Occipital lobe (tissue), 1 donor: ENCODE measurements at regions not wholly inside any gene's neighbourhood (a gene's known extent, or its start where the extent isn't known, plus 50 kb on each side); places are given as distances from the start of the nearest gene placed in this dataset.
"Not testable (repeated sequence)": the region's sequence is repeated elsewhere in the genome, so short reads cannot be mapped to it uniquely, and the experiment has no call there.

Source experiments
- DNase-seq: peaks from one replicate; lab custom pipeline; 2025; lab: John Stamatoyannopoulos, UW

GRCh38 chr4:147246096-147246495 lies 234.8 kb upstream of the EDNRA start:
- DNase-seq = no peak

DNA sequence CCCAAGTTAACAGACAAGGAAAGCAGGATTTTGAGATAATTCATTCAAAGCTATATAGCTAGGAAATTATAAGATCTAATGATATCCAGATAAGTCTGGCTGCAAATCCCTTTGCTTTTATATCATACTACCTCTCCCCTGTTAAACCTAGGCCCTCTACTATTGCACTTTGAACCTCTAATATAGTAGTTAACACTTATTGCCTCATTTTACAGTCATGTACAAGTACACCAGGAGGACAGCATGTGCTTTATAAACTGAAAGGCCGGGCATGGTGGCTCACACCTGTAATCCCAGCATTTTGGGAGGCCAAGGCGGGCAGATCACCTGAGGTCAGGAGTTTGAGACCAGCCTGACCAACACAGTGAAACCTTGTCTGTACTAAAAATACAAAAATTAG lies 234.4 kb upstream of the EDNRA start:
- not testable (repeated sequence) for DNase-seq

GRCh38 chr4:147247579-147247978 lies 233.3 kb upstream of the EDNRA start:
- DNase-seq = no peak

DNA sequence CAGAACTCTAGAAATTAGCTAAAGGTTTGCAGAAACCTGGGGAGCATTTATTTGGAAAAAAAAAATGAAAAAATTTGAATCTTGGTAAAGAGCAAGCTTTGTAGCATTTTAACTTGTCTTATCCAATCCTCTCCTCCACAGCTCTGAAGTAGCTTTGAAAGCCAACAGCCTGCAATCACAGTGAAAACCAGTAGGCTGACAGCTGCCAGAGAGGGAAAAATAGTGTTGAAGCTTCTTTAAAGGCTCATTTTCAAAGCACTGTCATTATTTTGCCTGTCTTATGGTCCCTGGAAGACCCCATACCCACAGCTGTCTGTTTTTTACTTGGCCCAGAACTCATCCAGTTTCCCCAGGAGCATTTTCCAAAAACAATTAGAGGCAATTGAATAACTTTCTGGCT lies 230.8 kb upstream of the EDNRA start:
- DNase-seq = no peak

- not testable (repeated sequence) for DNase-seq
Observed at GRCh38 chr4:147255268-147255667, 225.6 kb upstream of the EDNRA start.

DNA sequence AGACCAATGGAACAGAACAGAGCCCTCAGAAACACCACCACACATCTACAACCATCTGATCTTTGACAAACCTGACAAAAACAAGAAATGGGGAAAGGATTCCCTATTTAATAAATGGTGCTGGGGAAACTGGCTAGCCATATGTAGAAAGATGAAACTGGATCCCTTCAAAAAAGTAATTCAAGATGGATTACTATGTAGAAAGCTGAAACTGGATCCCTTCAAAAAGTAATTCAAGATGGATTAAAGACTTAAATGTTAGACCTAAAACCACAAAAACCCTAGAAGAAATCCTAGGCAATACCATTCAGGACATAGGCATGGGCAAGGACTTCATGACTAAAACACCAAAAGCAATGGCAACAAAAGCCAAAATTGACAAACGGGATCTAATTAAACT lies 221.6 kb upstream of the EDNRA start:
- DNase-seq = not testable (repeated sequence)

DNA sequence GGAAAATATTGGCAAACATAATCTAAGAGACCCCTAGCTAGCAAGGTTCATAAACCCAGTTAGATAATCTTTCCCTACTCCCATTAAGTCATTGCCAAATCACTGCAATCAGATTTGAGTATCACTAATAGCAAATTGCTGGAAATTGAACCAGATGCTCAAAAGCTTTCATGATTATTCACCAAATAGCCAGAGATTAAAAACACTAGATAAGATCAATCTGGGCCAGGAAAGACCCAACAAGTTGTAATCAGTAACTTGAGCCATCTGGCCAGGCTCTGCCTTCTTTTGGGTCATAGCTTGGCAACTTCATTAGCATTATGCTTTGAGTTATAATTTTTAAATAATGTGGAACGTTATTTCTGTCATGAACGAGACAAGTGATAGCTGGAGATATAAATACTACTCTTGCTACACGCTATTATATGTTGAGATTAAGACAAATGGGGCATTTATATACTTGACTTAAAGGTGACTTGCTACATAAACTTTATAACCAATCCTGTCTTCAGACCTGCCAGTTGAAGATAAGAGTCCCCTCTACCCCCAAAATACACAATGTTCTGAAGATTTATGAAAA lies 196.6 kb upstream of the EDNRA start:
- DNase-seq = no peak

DNA sequence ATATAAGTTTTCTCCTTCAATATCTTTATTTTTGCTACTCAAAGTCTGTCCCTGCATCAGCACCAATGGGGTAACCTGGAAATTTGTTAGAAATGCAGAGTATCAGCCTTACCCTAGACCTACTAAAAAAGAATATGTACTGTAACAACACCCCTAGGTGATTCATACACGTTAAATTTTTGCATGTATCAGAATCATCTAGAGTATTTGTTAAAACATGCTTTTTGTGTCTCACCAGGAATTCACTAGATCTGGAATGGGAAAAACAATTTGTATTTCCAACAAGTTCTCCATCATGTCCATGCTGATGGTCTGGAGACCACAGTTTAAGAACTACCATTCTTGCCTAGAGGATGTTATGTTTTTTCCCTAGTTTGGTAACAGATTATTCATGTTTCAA lies 196.0 kb upstream of the EDNRA start:
- DNase-seq = no peak

- peak; percentile 23 for DNase-seq
Observed at GRCh38 chr4:147285751-147286150, 195.1 kb upstream of the EDNRA start.

- no peak for DNase-seq
Observed at GRCh38 chr4:147286846-147287587, 193.9 kb upstream of the EDNRA start.

DNA sequence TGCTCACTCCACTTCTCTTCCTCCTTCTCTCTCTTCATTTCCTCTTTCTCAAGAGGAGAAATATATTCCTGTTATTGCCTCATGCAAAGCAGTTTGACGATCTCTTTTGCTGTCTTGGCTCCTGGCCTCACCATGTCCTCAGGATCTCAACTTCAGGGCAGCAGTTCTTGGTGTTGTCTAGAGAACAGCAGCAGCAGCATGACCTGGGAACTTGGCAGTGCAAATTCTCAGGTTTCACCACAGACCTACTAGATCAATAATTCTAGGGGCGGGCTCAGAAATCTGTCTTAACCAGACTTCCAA lies 193.4 kb upstream of the EDNRA start:
- no peak for DNase-seq

- no peak for DNase-seq
Observed at GRCh38 chr4:147288512-147288911, 192.4 kb upstream of the EDNRA start.

- DNase-seq = no peak
Observed at GRCh38 chr4:147289181-147289580, 191.7 kb upstream of the EDNRA start.

DNA sequence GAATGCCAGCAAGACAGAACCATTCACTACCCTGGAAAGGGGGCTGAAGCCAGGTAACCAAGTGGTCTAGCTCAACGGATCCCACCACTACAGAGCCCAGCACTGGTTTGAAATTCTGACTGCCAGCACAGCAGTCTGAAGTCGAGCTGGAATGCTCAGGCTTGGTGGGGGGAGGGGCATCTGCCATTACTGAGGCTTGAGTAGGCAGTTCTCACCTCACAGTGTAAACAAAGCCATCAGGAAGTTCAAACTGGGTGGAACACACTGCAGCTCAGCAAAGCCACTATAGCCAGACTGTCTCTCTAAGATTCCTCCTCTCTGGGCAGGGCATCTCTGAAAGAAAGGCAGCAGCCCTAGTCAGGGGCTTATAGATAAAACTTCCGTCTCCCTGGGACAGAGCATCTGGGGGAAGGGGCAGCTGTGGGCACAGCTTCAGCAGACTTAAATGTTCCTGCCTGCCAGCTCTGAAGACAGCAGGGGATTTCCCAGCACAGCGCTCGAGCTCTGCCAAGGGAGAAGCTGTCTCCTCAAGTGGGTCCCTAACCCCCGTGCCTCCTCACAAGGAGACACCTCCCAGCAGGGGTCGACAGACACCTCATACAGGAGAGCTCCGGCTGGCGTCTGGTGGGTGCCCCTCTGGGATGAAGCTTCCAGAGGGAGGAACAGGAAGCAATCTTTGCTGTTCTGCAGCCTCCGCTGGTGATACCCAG lies 188.1 kb upstream of the EDNRA start:
- DNase-seq = not testable (repeated sequence)

GRCh38 chr4:147293314-147293677 lies 187.6 kb upstream of the EDNRA start:
- not testable (repeated sequence) for DNase-seq

- DNase-seq = no peak
Observed at GRCh38 chr4:147299205-147299604, 181.7 kb upstream of the EDNRA start.

DNA sequence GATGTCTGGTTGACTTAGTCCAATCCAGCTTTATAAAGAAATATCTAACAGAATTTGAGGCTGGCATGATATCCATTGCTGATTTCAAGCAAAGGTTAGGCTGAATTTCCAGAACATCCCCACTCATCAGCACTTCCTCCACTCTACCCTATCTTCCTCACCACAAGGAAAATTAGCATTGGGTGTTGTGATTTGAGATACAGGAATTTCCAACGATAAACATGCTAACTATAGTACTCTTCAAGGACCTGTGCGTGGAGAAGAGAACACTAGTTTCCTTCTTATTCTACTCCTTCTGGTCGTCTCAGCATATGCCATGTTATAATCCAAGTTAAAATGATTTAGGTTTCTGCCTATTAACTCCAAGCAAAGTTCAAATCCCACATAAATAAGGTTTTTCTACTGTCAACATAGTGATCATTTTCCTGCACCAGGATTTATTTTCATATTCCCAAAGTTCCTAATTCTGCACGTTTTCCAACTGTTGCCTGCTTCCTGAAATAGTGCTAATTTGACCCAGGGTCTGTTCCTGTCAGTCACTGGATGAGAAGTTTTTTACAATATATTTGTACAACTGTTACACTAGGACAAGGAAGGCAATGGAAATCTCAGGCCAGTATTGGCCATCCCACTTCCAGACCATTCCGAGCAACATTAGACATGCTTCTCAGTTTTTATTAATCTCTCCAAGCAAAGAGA lies 177.6 kb upstream of the EDNRA start:
- no peak for DNase-seq

GRCh38 chr4:147303873-147304229 lies 177.0 kb upstream of the EDNRA start:
- DNase-seq = no peak

DNA sequence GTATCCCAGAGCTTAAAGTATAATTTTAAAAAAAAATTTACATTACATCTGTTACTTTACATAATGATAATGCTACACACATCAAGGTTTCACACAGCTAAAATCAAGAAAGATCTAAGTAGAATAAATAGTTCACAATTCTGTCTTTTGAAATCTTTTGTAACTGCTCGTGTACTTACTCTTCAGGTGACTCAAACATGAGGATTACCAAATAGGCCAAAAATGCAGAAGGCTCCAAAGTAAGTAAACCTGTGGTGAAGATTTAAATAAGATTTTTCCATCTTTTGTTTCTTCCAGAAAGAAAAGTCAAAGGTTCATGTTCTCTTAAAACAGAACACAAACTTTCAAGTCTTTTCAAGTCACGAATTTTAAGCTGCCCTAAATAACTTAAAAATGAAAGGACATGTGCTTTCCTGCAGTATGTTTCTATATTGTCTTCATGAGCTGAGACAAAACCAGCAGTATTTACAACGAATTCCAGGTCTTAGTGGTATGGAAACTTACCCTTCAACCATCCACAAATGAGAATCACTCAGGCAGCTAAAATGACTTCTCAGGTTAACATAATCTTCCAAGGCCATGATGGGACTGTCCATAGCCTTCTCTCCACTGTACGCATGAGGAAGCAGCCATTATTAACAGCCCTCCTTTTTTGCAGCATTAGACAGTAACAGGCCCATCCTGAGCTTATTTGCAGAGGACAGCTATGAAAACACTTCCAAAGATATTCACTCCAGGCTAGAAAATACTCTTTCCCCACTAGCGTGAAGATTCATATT lies 172.8 kb upstream of the EDNRA start:
- no peak for DNase-seq

GRCh38 chr4:147309434-147309833 lies 171.5 kb upstream of the EDNRA start:
- DNase-seq = no peak

DNA sequence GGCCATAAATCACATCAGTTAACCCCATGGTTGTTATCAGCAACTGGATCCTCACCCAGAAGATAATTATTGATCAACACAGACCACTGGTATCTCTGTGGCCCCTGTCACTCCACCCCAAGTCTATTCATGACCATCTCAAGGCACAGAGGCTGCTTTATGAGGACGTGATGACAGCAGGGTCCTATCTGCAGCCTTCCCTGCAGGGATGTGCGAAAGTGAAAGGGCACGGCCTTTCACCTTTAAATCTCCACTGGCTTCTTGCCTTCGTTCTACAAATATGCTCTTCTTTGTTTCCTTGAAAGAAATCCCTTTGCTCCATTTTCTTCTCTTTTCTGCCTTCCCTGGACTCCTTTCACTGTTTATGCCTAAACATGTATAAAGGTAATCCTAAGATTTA lies 170.6 kb upstream of the EDNRA start:
- DNase-seq = no peak

GRCh38 chr4:147311956-147312355 lies 168.9 kb upstream of the EDNRA start:
- DNase-seq = no peak
